GM19035 (cell line): ENCODE measurements at regions not wholly inside any gene's neighbourhood (a gene's known extent, or its start where the extent isn't known, plus 50 kb on each side); places are given as distances from the start of the nearest gene placed in this dataset.

Source experiments
- ATAC-seq: cut with Tn5 transposase; IDR thresholded peaks from one replicate; pipeline ENCODE4 v1.9.1; 2021; ENCODE audit not compliant: unreplicated experiment

DNA sequence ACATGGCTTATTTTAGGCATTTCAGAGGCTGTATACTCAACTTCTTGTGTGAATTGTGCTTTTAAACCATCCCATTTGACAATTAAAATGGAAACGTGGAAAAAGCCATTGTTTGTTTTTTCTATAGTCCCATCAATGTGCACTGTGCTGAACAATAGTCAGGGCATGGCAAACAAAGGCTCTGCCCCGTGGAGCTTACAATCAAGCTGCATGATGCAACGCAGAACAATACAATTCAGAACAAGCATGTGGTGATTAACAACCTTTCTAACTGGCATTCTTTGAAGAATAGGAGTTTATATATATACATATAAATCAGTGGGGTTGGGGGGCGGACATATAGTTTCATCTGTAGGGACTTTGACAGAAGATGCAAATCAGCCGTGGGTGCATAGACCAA, 2125.4 kb upstream of the WWC1 start:
- no peak for ATAC-seq

DNA sequence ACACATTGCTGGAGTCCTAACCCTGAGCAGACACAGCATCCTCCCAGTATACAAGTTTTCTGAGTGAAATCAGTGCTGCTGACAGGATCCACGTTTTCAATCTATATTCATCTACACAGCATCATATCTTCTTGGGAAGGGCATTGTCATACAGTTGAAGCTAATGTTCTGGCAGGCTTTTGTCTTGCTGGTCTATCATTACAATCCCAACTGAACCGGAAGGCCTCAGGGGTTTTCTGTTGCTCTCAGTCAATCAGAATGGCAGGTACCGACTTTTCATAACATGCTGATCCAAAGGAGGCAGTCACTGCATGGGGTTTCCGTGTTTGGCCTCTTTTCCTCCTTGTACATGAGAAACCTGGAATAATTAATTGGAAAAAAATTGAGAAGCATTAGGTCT, 2118.8 kb upstream of the WWC1 start:
- ATAC-seq, result no peak

DNA sequence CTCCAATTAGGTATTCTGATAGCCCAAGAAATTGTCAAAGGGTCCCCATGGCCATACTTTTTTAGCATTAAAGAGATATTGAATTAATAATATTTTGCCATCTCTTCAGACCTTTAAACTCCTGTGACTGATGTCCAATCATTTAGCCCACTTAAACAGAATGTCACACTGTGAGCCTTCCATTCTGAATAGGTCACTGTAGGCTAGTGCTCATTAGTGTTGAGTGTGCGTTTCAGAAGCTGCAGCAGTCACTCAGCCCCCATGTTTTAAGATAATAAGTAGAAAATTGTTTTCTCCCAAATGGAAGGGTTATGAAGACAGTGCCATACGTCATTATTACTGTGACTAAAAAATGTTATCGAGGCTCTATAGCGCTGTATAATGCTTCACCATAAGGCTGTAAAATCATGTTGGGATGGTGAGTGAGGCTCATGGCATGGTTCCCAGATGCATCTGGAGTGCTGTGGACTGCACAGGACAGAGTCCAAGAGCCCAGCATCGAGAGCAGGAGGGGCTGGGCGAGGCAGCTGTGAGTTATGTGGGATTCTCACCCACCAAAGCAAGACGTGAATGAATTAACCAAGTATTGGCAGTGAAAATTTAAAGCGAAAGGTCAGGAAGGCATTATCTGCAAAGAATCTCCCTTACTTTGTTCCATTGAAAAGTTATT, 2112.9 kb upstream of the WWC1 start:
- no peak for ATAC-seq

DNA sequence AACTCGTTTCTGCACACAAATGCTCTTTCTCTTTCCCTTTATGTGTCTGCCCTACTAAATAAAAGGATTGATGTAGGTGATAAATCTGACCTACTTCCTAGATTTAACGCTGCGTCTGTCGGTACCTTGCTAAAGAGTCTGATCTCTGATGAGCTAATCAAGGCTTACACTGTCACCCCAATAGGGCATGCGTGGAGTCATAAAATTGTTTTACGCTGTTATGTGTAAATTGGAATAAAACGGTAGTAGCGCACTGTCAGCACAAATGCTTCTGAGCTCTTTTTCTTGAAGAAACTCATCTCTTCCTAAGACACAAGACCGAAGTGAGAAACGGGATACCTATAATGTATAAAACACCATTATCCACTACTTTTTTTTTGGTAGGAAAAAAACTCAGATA, 2106.3 kb upstream of the WWC1 start:
- ATAC-seq, result no peak

DNA sequence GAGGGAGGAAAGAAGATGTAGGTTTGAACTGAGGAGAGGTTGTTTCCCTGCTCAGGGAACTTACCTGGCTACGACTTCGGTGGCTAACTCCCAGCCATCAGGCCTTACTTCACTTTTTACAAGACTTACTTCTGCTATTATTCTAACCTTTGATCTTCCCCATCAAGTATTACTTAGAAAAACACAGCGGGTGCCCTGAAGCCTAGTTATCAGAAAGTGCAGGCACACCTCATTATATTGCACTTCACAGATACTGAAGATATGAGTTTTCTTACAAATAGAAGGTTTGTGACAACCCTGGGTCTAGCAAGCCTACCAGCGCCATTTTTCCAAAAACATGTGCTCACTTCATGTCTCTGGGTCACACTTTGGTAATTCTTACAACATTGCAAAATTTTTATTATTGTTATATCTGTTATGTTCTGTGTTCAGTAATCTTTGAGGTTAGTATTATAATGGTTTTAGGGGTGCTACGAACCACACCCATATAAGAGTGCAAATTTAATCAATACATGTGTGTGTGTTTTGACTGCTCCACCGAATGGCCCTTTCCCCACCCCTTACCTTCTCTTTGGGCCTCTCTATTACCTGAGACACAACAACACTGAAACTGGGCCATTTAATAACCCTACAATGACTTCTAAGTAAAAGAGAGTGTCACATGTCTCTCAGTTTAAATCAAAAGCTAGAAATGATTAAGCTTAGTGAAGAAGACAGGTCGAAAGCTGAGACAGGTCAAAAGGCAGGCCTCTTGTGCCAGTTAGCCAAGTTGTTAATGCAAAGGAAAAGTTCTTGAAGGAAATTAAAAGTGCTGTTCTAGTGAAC, 2102.7 kb upstream of the WWC1 start:
- no peak for ATAC-seq

DNA sequence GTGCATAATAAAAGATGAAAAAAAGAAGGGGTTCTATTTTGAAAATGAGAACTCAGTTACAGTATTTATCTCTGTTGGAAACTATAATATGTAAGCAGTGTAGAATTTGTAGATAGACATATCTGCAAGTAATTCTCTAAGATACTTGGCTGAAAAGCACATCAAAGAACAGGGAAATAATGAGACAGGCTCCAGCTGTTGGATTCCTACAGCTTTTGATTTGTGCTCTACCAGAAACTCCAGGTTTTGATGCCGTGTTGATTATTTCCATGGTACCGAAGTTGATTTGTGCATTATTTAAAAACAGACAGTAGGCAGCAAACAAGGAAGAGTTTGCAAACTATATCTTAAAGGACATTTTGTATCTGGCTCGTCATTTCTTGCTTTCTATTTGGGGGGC, 2098.7 kb upstream of the WWC1 start:
- no peak for ATAC-seq

DNA sequence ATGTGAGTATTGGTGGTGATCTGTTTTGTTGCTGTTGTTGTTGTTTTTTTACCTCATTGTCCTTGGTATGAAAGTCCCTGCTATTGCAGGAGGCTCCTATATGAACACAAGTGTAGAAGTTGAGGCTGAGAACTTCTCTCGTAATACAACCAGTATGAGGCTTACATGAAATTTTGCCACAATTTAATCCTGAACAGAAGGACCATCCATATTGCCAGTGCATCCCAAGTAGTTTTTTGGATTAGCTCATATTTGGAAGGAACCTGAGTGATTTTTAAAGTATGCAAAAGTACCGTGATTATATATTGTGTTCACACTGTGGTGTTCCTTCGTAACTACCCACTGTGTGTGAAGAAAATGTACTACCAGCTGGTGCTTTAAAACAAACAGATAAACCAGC, 2095.5 kb upstream of the WWC1 start:
- ATAC-seq, result no peak

DNA sequence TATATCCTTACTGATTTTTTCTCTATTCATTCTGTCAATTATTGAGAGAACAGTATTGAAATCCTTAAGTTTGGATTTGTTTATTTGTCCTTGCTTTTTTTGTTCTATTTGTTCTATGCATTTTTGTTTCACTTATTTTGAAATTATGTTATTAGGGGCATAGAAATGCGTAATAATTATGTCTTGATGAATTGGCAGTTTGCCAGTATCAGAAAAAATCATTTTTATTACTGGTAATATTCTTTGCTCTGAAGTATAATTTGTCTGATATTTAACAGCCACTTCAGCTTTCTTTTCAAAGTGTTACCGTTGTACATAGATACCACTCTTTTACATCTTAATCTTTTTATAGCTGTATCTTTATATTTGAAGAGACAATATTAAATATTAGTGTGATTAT, 2090.9 kb upstream of the WWC1 start:
- ATAC-seq, result no peak

DNA sequence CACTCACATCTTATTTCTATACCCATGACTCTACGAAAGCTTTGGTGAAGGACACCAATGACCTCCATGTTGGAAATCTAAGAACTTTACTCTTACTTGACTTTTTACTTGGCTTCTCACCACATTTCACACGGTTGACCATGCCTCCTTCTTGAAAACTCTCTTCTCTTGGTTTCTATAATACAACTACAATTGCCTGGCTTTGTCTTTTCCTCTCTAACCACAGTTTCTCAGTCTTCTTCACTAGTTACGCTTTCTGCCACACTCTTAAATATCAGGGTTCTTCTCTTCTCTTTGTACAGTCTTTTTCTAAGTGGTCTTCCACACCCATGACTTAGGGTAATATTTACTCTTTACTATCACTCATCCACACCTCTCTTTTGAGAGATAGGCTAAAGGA, 2079.8 kb upstream of the WWC1 start:
- no peak for ATAC-seq

DNA sequence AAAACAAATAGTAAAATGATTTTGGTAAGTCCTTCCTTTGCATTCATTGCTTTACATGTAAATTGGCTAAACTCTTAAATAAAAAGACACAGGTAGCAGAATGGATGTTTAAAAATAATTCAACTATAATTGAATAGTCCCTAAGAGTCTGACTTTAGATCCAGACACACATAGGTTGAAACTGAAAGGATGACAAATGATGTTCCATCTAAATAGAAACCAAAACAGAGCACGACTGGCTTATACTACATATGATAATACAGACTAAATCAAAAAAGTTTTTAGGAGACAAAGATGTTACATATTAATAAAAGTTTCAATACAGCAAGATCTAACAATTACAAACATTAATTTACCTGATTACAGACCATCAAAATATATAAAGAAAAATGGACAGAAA, 2055.1 kb upstream of the WWC1 start:
- no peak for ATAC-seq

DNA sequence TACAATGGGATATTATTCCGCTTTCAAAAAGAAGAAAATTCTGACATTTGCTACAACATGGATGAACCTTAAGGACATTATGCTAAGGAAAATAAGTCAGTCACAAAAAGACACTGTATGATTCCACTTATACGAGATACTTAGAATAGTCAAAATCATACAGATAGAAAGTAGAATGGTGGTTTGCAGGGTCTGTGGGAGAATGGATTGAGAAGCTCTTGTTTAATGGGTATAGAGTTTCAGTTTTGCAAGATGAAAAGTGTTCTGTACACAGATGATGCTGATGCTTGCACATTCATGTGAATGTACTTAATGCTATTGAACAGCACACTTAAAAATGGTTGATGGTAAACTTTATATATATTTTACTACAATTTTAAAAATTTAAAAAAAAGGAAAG, 2050.7 kb upstream of the WWC1 start:
- ATAC-seq, result no peak

DNA sequence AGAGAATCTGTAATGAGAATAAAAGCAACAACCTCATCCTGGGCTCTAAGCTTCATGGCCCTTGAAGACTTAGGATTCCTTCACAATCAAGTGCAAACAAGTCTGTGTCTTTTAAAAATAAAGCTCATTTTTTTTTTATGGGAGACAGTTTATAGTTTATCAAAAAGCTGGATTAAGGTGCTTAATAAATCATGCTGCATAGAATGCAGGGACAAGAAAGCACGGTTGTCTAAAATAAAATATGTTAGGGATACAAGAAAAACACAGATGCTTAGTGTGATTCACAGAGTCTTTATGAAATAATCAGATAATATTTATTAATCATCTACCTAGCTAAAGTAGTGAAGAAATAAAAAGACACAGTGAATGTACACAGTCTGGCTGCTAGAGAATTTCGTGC, 2045.9 kb upstream of the WWC1 start:
- no peak for ATAC-seq

DNA sequence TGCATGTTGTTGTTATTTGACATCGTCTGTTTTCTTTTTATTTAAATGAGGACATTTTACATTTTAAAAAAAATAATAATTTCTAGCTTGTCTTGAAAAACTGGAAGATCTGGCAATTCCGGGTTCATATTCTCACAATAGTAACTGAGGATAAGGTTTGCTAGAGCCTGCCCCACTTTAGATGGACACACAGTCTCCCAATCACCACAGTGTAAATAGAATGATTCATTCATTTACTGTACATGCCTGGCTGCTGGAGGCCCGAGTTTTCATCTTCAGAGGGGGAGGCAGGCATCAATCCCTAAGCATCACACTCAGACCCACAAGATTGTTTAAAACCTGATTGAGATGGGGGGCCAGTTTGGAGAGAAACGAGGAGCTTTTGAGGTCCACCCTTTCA, 2039.7 kb upstream of the WWC1 start:
- no peak for ATAC-seq

DNA sequence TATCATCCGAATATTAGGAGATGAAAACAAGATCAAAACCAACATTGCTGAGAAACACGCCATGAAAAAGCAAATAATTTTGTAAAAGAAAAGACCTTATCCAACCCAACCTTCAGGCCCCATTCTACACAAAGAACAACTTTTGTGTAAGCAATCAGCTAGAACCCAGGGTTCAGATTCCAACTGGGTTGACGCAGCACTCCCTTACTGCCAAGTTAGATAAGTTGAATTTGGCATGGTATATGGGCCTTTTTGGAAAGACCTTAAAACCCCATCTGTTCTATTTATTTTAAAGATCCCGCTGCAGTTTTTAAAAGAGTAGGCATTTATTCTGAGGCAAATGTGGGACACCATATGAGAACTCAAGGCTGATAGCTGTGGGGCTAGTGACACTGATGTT, 2033.8 kb upstream of the WWC1 start:
- no peak for ATAC-seq

DNA sequence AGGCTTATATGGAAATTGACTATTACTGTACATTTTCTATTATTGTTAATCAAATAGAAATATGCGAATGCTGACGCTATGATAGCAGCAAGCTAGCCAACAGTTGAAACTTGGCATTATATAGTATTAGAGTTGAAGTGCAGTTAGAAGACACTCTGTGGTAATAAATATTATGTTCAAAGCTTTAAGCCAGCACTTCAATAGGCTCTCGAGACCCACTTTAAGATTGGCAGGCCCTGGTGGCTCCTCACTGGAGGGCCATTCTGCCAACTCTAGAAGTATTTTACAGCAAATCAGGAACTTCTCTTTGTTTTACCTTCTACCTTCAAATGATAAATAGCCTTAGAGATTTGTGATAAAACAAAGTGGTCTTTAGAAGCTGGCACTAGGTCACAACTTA, 2029.0 kb upstream of the WWC1 start:
- no peak for ATAC-seq

DNA sequence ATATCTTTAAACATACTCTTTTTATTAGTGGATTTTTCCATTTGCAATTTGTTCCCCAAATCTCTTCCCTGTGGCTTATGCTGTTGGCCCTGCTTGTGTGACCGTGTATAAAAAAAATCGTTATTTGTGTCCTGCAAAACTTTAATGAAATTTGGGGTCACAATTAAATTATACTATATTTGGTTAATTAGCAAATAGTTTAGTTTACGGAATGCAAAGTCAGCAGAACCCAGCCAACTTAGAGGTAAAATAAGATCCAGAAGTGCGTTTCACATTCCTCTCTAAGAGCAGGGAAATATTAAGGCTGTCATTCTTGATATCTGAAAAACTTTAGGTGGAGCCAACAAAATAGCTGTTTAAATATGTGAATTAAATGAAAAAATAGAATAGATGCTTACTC, 2023.5 kb upstream of the WWC1 start:
- no peak for ATAC-seq

DNA sequence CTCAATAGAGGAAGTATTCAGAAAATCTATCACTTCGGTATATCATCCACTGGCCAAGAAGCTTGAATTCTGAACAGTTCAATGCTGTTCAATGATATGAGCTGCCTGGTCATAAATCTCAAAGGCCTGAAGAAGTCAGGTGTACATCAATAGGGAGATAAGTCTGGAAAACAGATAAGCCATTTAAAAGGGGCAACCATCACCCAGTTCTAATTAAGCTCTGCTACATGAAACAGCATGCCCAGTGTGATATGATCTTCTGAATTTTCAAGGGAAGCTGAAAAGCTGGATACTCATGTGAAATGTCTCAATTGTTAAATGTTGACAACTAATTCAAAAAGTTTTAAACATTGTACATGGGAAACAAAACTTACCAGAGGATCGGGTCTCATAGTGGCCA, 2020.7 kb upstream of the WWC1 start:
- ATAC-seq, result no peak

DNA sequence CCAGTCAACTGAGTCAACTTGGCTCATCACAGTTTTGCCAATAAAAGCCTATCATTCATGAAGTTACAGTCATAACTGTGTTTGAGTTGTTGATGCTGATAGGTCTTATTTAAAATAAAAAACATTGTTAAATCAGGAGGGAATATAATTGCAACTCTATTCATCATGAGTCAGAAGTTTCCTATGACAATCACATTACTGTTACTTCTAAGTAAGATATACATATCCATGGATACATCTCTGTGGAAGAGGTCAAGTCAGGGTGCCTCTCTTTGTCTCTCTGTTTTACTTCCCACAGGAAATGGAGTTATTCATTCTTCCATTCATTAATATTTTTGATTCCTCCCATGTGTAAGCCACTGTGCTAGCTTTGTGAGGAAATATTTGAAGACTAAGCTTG, 2015.4 kb upstream of the WWC1 start:
- ATAC-seq, result no peak

DNA sequence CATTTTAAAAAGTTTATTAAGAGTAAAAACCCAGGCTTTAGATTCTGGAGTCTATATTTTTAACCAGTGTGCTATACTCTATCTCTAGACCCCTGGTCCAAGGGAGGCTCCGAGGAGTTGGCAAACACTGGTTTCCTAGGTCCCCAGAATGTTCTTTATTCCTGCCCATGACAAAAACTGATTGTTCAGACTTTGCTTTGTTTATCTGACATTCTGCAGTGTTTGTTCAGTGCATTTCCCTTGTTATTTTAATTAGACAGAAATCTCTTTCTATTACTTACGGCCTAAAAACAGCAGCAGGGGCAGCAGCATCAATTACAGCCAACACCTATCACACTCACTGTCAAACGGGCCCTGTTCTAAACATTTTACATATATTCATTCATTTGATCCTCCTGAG, 2011.6 kb upstream of the WWC1 start:
- ATAC-seq, result no peak

DNA sequence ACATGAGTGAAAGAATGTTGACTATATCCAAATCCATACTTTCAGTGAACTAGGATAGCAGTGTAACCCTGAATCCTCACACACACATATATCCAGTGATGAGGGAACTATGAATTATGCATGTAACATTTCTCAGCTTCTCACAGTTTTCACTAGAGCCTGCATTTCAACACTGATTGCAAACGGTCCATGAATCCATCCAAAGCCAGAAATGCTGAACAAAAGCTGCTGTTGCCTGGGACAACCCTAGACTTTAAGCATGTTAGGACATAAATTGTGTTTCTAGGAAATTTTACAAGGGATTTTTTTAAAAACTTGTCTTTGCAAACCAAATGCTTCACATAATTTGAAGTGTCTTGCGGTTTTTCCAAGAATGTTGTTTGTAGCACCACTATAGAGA, 2010.0 kb upstream of the WWC1 start:
- no peak for ATAC-seq

DNA sequence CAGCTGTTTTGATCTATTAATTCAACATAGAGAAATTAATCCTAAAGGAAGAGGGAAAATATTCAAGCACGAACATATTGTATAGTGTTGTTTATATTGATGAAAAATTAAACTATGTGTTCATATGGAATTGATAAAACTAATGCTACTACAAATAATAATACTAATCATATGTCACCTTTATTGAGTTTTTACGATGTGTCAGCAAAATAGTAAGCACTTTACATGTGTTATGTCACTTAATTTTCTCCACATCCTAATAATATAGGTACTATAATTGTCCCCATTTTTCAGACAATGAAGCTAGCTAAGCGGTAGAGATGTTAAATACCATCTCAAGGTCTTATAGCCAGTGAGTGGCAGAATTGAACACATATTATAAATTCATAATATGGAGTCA, 2008.5 kb upstream of the WWC1 start:
- ATAC-seq, result no peak

DNA sequence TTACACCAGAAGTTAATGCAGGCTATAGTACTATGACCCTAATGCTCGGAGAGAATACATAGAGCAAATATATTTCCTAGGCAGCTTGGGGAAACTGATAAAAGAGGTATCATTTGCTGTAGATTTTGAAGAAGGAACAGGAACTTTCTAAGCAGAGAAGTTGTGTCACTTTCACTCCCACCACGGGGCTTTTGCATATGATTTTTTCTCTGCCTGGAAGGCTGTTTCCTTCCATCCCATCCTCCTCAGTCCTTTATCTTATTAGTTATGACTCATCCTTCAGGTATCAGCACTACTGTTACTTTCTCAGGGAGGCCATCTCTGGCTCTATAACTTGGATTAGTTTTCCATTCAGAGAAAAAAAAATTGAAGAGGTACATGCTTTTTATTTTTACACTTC, 2006.1 kb upstream of the WWC1 start:
- ATAC-seq, result no peak

DNA sequence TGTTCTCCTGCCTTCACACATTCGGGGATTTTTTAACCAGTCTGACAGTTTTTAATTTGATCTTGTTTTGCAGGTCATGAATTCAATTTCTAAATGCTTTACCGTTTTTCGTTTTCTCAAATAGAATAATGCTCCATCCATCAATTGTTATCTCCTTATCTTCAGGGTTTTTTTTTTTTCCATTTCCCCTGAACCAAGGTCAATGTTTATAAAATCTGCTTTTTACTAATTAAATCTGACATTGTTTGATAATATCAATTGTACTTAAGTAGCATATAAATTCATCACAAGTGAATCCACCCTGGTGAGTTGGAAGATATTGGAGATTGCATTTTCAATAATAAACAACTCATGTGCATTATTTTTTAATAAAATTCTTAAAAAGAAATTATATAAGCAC, 2004.6 kb upstream of the WWC1 start:
- ATAC-seq, result no peak
